ENCODE measurements at regions not wholly inside any gene's neighbourhood (a gene's known extent, or its start where the extent isn't known, plus 50 kb on each side); places are given as distances from the start of the nearest gene placed in this dataset.

GRCh38 chr6:80689716-80690395, 583.4 kb downstream of the BCKDHB start:
- DNase-seq (ENCODE audit: low read depth, low spot score) = no peak
- no peak overlapping the region for H3K4me3 ChIP-seq
- TF ChIP-seq FOXP2 (optimal IDR thresholded peaks at IDR 0.05; ENCODE audit: control extremely low read depth, extremely low read length, insufficient read depth) (no peak), EZH2 (IDR thresholded peaks at IDR 0.05) (no peak), POLR2AphosphoS5 (IDR thresholded peaks at IDR 0.05; ENCODE audit: borderline replicate concordance, low read depth, low read length) (no peak)
- no peaks in the 10 kb centered on the region for H3K9me3 ChIP-seq (ENCODE audit: low read depth, low read length)
- no peak overlapping the region for H3K9ac ChIP-seq (ENCODE audit: insufficient read length)
- no peak overlapping the region for H3K27ac ChIP-seq
- H3K36me3 ChIP-seq (ENCODE audit: insufficient read depth, low read length) = no peaks in the 10 kb centered on the region

- TF ChIP-seq FOXP2 (optimal IDR thresholded peaks at IDR 0.05; ENCODE audit: control extremely low read depth, extremely low read length, insufficient read depth) (no peak), POLR2AphosphoS5 (IDR thresholded peaks at IDR 0.05; ENCODE audit: borderline replicate concordance, low read depth, low read length) (no peak), EZH2 (IDR thresholded peaks at IDR 0.05) (no peak)
- Histone ChIP-seq H3K9me3 (ENCODE audit: low read depth, low read length) (no peaks in the 10 kb centered on the region), H3K9ac (ENCODE audit: insufficient read length) (no peak overlapping the region), H3K4me3 (no peak overlapping the region), H3K36me3 (ENCODE audit: insufficient read depth, low read length) (no peaks in the 10 kb centered on the region), H3K27ac (no peak overlapping the region)
- no peak for DNase-seq (ENCODE audit: low read depth, low spot score)
Measured at GRCh38 chr6:80679992-80680391, 573.5 kb downstream of the BCKDHB start.

- no peak overlapping the region for H3K27ac ChIP-seq
- H3K4me3 ChIP-seq = no peak overlapping the region
- H3K9me3 ChIP-seq (ENCODE audit: low read depth, low read length) = no peaks in the 10 kb centered on the region
- no peak for DNase-seq (ENCODE audit: low read depth, low spot score)
- no peak overlapping the region for H3K9ac ChIP-seq (ENCODE audit: insufficient read length)
- TF ChIP-seq POLR2AphosphoS5 (IDR thresholded peaks at IDR 0.05; ENCODE audit: borderline replicate concordance, low read depth, low read length) = no peak
- no peaks in the 10 kb centered on the region for H3K36me3 ChIP-seq (ENCODE audit: insufficient read depth, low read length)
Measured at GRCh38 chr6:80676386-80676785, 569.9 kb downstream of the BCKDHB start.

DNA sequence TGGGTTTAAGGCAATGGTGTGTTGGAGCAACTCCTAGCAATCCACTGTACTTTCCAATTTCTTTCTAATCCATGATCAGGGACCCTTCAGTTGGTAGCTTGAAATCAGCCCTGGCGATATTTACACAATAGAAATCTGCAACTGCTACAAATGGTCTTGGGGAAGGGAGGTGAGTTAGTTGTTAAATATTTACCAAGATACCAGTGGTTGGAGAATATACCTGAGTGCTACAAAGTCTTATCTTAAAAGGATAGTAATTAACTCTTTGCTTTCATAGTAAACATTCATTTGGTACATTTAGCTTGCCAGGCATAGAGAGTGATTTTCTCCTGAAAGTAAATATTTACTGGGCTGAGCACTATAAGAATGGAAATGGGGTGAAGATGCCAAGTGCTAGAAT, 568.2 kb downstream of the BCKDHB start:
- DNase-seq (ENCODE audit: low read depth, low spot score) = no peak
- no peaks in the 10 kb centered on the region for H3K9me3 ChIP-seq (ENCODE audit: low read depth, low read length)
- no peak overlapping the region for H3K4me3 ChIP-seq

GRCh38 chr6:80673367-80673766, 566.9 kb downstream of the BCKDHB start:
- Histone ChIP-seq H3K9ac (ENCODE audit: insufficient read length) (no peak overlapping the region), H3K36me3 (ENCODE audit: insufficient read depth, low read length) (no peaks in the 10 kb centered on the region), H3K27ac (0 out of 2 replicates have a peak overlapping the region, but pooled peaks have one; percentile 5), H3K4me3 (peak overlapping the region; percentile 15; the same call in 1 of the 2 replicates), H3K9me3 (ENCODE audit: low read depth, low read length) (no peaks in the 10 kb centered on the region)
- TF ChIP-seq EZH2 (IDR thresholded peaks at IDR 0.05) (no peak), POLR2AphosphoS5 (IDR thresholded peaks at IDR 0.05; ENCODE audit: borderline replicate concordance, low read depth, low read length) (no peak), FOXP2 (optimal IDR thresholded peaks at IDR 0.05; ENCODE audit: control extremely low read depth, extremely low read length, insufficient read depth) (no peak)
- DNase-seq (ENCODE audit: low read depth, low spot score) = no peak

More for the DNA sequence above, 568.2 kb downstream of the BCKDHB start:
- Histone ChIP-seq H3K9ac (ENCODE audit: insufficient read length) (no peak overlapping the region), H3K27ac (no peak overlapping the region), H3K36me3 (ENCODE audit: insufficient read depth, low read length) (no peaks in the 10 kb centered on the region)
- TF ChIP-seq FOXP2 (optimal IDR thresholded peaks at IDR 0.05; ENCODE audit: control extremely low read depth, extremely low read length, insufficient read depth) (no peak), EZH2 (IDR thresholded peaks at IDR 0.05) (no peak), POLR2AphosphoS5 (IDR thresholded peaks at IDR 0.05; ENCODE audit: borderline replicate concordance, low read depth, low read length) (no peak)

DNA sequence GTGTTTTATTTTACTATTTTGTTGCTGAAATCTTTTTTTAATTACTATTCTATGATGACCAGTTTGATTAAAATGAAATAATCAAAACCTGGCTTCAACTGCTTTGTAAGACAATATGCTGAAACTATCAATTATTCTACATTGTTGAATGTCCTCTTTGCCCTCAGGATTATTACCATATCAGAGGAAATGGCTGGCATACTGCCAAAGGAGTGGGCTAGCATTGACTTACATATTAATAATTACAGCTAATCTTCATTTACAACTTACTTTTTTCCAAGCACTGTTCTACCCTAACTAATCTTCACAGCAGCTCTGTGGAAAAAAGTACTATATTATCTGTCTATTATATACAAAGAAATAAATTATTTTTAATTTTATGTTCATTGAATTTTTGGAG, 560.5 kb downstream of the BCKDHB start:
- TF ChIP-seq EZH2 (IDR thresholded peaks at IDR 0.05) = no peak
- no peak for TF ChIP-seq POLR2AphosphoS5 (IDR thresholded peaks at IDR 0.05; ENCODE audit: borderline replicate concordance, low read depth, low read length)
- no peak for TF ChIP-seq FOXP2 (optimal IDR thresholded peaks at IDR 0.05; ENCODE audit: control extremely low read depth, extremely low read length, insufficient read depth)
- Histone ChIP-seq H3K36me3 (ENCODE audit: insufficient read depth, low read length) (no peaks in the 10 kb centered on the region), H3K9ac (ENCODE audit: insufficient read length) (no peak overlapping the region), H3K27ac (no peak overlapping the region), H3K9me3 (ENCODE audit: low read depth, low read length) (no peaks in the 10 kb centered on the region), H3K4me3 (no peak overlapping the region)
- DNase-seq (ENCODE audit: low read depth, low spot score) = no peak

DNA sequence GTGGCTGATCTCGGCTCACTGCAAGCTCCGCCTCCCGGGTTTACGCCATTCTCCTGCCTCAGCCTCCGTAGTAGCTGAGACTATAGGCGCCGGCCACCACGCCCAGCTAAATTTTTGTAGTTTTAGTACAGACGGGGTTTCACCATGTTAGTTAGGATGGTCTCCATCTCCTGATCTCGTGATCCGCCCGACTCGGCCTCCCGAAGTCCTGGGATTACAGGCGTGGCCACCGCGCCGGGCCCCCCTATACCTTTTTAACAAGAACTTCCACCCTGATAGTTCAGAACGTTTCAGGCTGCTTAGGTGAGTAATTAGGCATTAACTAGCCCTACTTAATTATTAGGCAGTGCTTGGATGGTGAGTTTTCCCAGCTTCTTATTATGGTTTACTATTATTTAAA, 552.5 kb downstream of the BCKDHB start:
- Histone ChIP-seq H3K27ac (no peak overlapping the region), H3K9me3 (ENCODE audit: low read depth, low read length) (no peaks in the 10 kb centered on the region), H3K36me3 (ENCODE audit: insufficient read depth, low read length) (no peaks in the 10 kb centered on the region), H3K4me3 (no peak overlapping the region), H3K9ac (ENCODE audit: insufficient read length) (no peak overlapping the region)
- TF ChIP-seq EZH2 (IDR thresholded peaks at IDR 0.05) = no peak
- TF ChIP-seq POLR2AphosphoS5 (IDR thresholded peaks at IDR 0.05; ENCODE audit: borderline replicate concordance, low read depth, low read length) = no peak
- TF ChIP-seq FOXP2 (optimal IDR thresholded peaks at IDR 0.05; ENCODE audit: control extremely low read depth, extremely low read length, insufficient read depth) = no peak
- DNase-seq (ENCODE audit: low read depth, low spot score) = no peak

- Histone ChIP-seq H3K27ac (no peak overlapping the region), H3K9me3 (ENCODE audit: low read depth, low read length) (peaks cover 2% of the 10 kb centered on the region; the same call in 1 of the 2 replicates), H3K36me3 (ENCODE audit: insufficient read depth, low read length) (no peaks in the 10 kb centered on the region), H3K4me3 (no peak overlapping the region), H3K9ac (ENCODE audit: insufficient read length) (no peak overlapping the region)
- DNase-seq (ENCODE audit: low read depth, low spot score) = no peak
- TF ChIP-seq FOXP2 (optimal IDR thresholded peaks at IDR 0.05; ENCODE audit: control extremely low read depth, extremely low read length, insufficient read depth) = no peak
- TF ChIP-seq EZH2 (IDR thresholded peaks at IDR 0.05) = no peak
- TF ChIP-seq POLR2AphosphoS5 (IDR thresholded peaks at IDR 0.05; ENCODE audit: borderline replicate concordance, low read depth, low read length) = no peak
Measured at GRCh38 chr6:80647156-80647555, 540.7 kb downstream of the BCKDHB start.

GRCh38 chr6:80643881-80644280, 537.4 kb downstream of the BCKDHB start:
- no peak for DNase-seq (ENCODE audit: low read depth, low spot score)
- Histone ChIP-seq H3K9me3 (ENCODE audit: low read depth, low read length) (peaks cover 2% of the 10 kb centered on the region; the same call in 1 of the 2 replicates), H3K27ac (no peak overlapping the region), H3K4me3 (no peak overlapping the region), H3K36me3 (ENCODE audit: insufficient read depth, low read length) (no peaks in the 10 kb centered on the region), H3K9ac (ENCODE audit: insufficient read length) (no peak overlapping the region)
- TF ChIP-seq EZH2 (IDR thresholded peaks at IDR 0.05) = no peak
- no peak for TF ChIP-seq FOXP2 (optimal IDR thresholded peaks at IDR 0.05; ENCODE audit: control extremely low read depth, extremely low read length, insufficient read depth)
- no peak for TF ChIP-seq POLR2AphosphoS5 (IDR thresholded peaks at IDR 0.05; ENCODE audit: borderline replicate concordance, low read depth, low read length)
